Right lobe of liver (tissue), 4 donors: ENCODE measurements at regions not wholly inside any gene's neighbourhood (a gene's known extent, or its start where the extent isn't known, plus 50 kb on each side); places are given as distances from the start of the nearest gene placed in this dataset.

ENCODE experiments used
- CTCF ChIP-seq, 4 donors: fragments of 200-600 bp in 3 of 4; fragments of 450-650 bp in 1 of 4; IDR thresholded peaks; one replicate each; pipeline versions ENCODE4 v1.5.1 to v1.8.0; 2016 to 2022; ENCODE audit warnings: antibody characterized with exemption in 4 of 4, mild to moderate bottlenecking in 2 of 4
- POLR2A ChIP-seq: fragments of 450-650 bp; IDR thresholded peaks from one replicate; pipeline ENCODE4 v1.6.1; 2017; ENCODE audit warnings: antibody characterized with exemption, mild to moderate bottlenecking
- donor health status: DM: no; HTN: no; CAD: no.
- donor health status: DM: no; HTN: no; CAD: no.
- donor health status: DM: no; HTN: yes; CAD: no.

GRCh38 chr3:56939834-56940233 lies 120.6 kb upstream of the SPATA12 start:
- TF ChIP-seq CTCF (IDR thresholded peaks at IDR 0.05) (no peak), POLR2A (no peak)
